HUDEP-2 (cell line): ENCODE measurements at regions not wholly inside any gene's neighbourhood (a gene's known extent, or its start where the extent isn't known, plus 50 kb on each side); places are given as distances from the start of the nearest gene placed in this dataset.

ENCODE experiments used
- DNase-seq, 76 experiments: peaks; one replicate each; lab custom pipeline; 2025; ENCODE audit not compliant: unreplicated experiment in 76 of 76; lab: John Stamatoyannopoulos, UW

DNA sequence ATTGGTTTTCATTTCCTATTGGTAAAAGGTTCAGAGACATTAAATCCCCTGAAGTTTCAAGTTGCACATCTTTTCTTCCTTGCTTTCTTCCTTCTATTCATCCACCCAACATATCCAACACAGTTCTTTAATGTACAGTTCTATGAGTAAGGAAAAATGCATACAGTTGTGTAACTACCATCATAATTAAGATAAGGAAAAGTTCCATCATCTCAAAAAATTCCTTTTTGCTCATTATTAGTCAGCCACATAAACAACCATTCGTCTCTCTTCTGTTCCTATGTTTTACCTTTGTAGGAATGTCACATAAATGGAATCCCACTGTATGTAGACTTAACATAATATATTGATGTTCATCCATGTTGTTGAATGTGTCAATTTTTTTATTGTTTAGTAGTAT lies 211.1 kb upstream of the ADAMTS9 start:
- DNase-seq: no peak

DNA sequence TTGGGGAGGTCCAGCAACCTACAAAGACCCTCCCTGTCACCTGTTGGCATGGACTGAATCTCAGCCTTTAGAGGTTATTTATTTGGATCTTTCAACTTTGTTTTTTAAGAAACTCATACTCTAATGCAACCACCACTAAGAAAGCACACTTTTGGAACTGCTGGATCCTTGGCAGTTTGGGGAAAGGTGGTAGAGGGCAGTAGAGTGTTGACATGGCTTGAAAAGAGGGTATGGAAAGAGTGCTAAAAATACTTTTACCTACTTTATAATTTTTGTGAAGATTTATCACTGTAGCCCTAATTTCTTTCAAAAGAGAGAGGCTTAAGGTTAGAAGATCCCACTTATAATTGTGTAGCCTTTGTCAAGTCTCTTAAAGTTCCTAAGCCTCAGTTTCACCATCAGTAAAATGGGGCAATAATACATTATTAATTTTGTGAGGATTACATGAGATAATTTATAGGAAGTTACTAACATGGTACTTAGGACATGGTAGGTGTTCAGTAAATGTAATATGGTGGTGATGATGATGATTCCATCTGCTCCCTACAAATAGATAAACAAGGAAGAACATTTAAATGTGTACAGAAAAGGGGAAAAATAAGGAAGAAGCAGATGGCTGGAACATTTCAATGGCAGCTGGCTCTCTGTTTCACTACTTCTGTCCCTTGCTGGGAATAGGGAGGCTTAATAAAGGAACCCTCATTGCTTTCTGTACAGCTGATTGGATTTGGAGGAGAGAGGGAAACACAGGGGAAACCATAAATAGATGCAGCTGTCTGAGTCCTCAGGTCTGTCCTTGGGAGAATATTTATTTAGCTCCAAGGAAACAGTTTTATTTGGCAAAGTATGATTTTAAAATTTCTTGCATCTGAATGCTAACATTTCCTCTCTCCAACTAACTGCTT lies 208.4 kb upstream of the ADAMTS9 start:
- no peak for DNase-seq

- no peak for DNase-seq
These were observed 207.5 kb upstream of the ADAMTS9 start for GRCh38 chr3:64895106-64895990.

GRCh38 chr3:64894006-64894405 lies 206.2 kb upstream of the ADAMTS9 start:
- DNase-seq: no peak

DNA sequence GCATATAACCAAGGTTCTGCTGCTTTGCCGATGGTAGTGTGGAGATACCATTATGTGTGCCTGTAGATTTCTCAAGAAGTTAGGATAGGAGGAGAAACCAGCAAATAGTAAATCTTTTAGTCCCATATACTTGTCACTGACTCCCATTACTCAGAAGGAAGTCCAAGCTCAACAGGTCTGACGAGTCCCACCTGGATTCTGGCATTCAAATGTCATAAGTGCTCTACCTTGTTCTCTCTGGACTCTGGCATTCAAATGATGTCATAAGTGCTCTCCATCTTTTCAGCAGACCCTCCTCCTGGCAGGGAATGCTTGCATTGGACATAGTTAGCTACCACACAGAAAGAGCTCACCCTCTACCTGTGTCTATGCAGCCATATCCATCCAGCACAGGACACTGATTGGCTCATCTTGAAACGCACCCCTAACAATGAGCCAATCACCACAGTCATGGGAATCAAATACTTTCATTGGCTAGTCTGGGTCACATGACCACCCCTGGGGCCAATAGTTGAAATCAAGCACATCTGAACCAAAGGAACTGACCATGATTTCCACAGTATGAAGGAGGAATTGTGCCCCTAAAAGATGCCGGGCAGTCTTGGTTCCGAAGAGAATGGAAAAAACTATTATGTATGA lies 205.0 kb upstream of the ADAMTS9 start:
- DNase-seq: no peak

DNA sequence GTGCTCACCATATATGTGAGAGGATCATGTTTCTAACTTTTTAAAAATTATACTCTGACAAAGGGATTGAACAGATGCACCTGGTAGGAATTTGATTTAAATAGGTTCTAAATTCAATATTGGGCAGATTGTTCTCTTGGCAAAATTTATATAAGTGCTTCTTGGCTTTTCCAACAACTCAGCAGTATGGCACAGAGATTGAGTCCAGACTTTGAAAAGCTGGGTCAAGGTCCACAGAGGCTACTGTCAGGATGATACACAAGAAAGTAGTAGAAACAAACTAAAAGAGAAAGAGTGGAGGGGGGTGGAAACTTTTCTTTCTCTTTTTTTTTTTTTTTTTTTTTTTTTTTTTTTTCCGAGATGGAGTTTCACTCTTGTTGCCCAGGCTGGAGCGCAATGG lies 203.2 kb upstream of the ADAMTS9 start:
- no peak for DNase-seq

GRCh38 chr3:64890466-64890865 lies 202.7 kb upstream of the ADAMTS9 start:
- DNase-seq: no peak

DNA sequence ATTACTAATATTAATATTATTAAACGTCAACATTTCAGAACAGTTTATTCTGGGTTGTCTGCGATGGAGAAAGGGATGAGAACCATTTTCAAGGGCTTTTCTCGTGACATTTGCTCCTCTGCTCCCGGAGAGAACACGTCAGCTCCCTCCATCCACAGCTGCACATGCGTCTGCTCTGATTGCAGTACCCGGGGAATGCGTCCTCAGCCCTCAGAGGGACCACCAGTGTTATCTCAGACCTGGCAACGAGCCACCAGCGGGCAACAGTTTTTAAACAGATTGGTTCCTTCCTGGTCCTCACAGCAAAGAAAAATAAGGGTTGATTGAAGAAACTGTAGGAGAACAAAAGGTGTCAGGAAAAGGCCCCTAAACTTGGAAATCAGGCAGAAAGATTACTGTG lies 202.2 kb upstream of the ADAMTS9 start:
- no peak for DNase-seq

DNA sequence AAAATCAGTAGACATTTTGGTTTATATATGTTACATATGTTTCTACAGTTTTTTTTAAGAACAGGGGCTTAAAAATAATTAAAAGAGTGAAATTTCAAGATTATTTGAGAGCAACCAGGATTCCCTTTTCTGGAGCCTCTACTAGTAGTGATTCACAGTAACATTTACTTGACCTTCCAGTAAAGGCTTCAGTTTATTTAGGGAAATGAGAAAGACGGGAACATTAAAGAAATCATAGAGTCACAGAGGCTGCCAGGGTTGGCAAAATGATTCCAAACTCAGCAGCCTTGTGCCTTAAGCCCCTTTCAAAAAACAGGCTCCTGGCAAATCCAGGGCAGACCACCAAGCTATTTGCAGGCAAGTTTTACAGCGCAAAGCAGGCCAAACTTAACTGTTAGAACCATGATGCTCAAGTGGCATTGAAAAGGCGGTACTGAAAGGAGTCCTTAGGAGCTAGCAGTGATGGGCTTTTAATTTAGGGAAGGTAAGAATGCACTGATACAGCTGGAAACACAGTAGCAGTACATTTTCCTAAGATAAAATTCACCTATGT lies 201.1 kb upstream of the ADAMTS9 start:
- no peak for DNase-seq

DNA sequence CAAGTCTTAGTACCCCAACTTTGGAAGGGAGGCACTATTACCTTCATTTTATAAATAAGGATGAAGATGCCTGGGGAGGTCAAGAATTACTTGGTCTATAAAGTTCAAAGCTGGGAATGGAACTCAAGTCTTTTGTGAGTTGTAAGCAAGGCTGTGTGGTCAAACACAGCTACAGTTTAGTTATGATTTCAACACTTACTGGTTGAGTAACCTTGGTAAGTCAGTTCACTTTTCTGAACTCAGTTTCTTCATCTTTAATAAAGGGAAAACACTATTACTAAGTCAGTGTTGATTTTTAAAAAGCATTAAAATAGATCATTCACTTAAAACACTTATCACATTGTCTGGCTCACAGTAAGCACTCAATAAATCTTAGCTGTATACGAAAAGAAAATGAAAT lies 200.4 kb upstream of the ADAMTS9 start:
- no peak for DNase-seq

DNA sequence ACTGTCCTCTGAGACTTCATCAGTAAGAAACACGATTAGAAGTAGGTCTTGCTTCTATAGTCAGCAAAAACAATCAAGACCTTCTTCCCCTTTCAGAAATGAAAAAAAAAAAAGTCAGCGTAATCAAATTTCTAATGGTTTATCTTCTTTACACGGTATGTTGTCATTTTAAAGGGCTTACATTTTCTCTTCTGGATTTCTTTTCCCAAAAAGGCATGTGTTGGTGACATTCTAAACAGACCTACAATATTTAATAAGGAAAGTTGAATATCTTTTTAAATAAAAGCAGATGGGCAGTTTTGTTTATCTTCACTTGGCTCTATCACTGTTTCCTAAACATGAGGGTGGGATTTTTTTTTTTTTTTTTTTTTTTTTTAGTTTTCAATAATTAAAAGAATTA lies 197.3 kb upstream of the ADAMTS9 start:
- no peak for DNase-seq

- DNase-seq: no peak
These were observed 196.7 kb upstream of the ADAMTS9 start for GRCh38 chr3:64884536-64884935.

DNA sequence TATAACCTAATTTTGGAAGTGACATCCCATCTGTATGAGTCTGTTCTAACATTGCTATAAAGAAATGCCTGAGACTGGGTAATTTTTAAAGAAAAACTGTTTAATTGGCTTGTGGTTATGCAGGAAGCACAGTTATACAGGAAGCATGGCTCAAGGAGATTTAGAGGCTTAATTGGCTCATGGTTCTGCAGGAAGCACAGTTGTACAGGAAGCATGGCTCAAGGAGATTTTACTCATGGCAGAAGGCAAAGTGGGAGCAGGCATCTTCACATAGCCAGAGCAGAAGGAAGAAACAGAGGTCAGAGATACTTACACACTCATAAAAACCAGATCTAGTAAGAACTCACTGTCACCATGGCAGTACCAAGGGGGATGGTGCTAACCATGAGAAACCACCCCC lies 193.1 kb upstream of the ADAMTS9 start:
- no peak for DNase-seq

- no peak for DNase-seq
These were observed 190.6 kb upstream of the ADAMTS9 start for GRCh38 chr3:64878362-64878761.

DNA sequence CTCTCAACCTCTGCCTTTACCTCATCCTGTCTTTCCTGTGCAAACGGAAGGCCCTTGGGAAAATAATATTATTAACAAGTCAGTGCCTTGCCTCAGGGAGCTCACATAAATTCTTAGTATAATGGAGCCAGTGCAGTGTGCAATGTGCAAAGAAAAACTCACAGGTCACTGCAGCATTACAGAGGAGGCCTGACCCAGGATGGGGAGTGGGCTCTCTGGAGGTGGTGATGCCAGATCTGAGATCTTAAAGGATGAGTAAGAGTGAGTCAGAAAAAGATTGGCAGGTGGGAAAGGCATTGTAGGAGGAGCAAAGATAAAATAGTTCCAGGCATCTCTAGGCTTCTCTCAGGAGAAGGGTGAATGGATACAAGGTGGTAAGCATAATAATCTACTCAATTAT lies 185.6 kb upstream of the ADAMTS9 start:
- no peak for DNase-seq

DNA sequence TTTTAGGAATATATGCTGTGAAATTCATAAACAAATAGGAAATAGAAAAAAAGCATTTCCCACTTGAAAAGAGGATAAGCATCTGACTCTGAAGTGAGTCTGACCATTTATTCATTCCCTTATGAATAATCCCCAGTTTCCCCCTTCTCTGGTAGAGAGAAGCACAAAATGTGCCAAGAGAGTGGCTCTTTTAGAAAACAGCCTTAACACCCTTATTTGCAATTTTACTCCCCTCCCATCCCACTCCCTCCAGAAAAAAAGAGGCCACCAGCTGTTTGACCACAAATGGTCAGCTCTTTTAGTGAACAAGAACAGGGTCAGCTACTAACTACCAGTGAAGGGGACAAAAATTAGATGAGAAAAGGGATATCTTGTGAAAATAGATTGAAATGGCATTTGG lies 184.5 kb upstream of the ADAMTS9 start:
- no peak for DNase-seq

GRCh38 chr3:64871834-64872249 lies 184.0 kb upstream of the ADAMTS9 start:
- DNase-seq: no peak

DNA sequence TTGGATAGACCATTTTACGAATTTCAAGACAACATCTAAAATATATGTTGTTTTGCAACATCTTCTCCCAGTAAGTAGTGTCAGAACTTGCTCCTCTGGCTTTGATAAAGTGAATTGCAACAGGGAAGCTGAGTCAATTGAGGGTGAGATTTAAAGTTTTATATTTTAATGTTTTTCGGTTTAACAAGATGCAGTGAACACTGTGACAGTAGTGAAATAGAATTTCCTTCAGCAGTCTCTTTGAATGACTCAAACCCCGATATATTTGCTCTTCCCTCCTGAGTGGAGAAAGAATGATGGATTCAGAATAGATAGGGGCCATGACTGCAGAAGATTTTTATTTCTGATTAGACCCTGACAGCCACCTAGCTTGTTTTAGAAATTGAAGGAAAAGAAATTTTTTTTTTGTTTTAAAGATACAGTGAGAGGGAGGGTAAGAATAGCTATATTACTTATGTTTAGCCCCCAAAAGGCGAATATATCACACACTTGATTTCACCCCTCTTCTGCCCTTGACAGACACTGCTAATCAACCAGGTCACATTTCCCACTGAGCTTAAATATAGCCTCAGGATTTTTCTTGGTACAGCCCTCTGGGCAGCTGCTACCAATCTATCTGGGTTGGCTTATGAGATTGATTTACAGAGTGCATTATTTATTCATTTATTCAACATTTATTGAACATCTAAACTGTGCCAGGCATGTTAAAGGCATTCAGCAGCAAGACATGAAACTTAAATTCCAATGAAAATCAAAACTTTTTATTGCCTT lies 183.3 kb upstream of the ADAMTS9 start:
- no peak for DNase-seq

DNA sequence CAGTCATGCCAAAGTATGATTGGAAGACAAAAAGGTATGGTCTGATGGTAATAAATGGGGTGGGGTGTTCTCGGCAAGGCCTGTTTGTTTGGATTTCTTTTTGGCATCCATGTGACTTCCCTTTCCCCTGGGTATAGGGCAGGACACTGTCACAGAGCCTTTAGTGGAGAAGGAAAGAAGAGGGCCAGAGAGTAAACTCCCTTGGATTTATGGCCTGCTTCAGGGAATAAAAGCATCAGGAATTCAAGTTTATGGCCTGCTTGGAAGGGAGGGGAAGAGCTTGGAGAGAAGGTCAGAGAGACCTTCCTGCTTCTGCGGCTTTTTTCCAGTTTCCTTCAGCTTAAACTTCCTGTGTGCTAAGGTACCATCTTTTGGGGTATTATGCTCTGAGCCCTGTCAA lies 179.4 kb upstream of the ADAMTS9 start:
- DNase-seq: no peak

GRCh38 chr3:64865839-64866570 lies 178.2 kb upstream of the ADAMTS9 start:
- no peak for DNase-seq
